ENCODE measurements at regions not wholly inside any gene's neighbourhood (a gene's known extent, or its start where the extent isn't known, plus 50 kb on each side); places are given as distances from the start of the nearest gene placed in this dataset.

DNA sequence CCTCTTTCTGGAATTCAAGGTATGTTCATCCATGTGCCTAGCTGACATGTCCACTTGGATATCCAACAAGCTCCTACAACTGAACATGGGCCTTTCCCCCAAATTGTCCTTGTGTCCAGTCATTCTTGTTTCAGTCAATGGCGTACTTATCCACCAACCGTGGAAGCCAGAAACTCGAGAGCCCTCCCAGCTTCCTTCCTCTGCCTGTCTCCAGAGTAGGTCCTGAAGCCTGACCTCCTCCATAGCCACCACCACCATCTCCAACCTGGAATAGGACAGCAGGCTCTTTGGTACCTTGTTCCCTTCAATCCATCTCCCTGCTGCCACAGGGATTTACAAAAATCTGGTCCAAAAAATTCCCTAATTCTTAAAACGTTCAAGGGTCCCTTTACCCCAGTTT, 305.1 kb downstream of the RPS24 start:
- Histone ChIP-seq H3K4me1 (ENCODE audit: control insufficient read depth in 5 of 5, insufficient read depth in 5 of 5, low read length in 5 of 5) (peaks cover 0 to 17% (median 8%) of the 10 kb centered on the region in 5 donors), H3K4me3 (no peak overlapping the region), H3K36me3 (ENCODE audit: control insufficient read depth in 4 of 4, insufficient read depth in 4 of 4, low read length in 4 of 4) (no peaks in the 10 kb centered on the region), H3K27me3 (ENCODE audit: control insufficient read depth in 3 of 3, insufficient read depth in 3 of 3, low read length in 2 of 3) (no peaks in the 10 kb centered on the region), H3K9me3 (ENCODE audit: control insufficient read depth in 4 of 4, insufficient read depth in 3 of 4, low read length in 3 of 4) (no peaks in the 10 kb centered on the region), H3K9ac (ENCODE audit: insufficient read depth in 1 of 2, low read length in 2 of 2) (no peak overlapping the region), H3K27ac (ENCODE audit: low read depth in 1 of 2, low read length in 1 of 2) (no peak overlapping the region)
- DNase-seq = no peak
- ATAC-seq (ENCODE audit: insufficient read depth, low FRiP score) = no peak
- 88 to 96% methylated on average over 4 of the region's 4 CpGs for WGBS, 2 donors
- no peak for TF ChIP-seq CTCF (IDR thresholded peaks at IDR 0.05; ENCODE audit: control extremely low read depth, extremely low read depth)

GRCh38 chr10:78339251-78339650, 305.6 kb downstream of the RPS24 start:
- TF ChIP-seq CTCF (IDR thresholded peaks at IDR 0.05; ENCODE audit: control extremely low read depth, extremely low read depth) = no peak
- WGBS, 2 donors = 29 to 51% methylated on average over 4 of the region's 4 CpGs

GRCh38 chr10:78341953-78342614, 308.4 kb downstream of the RPS24 start:
- Histone ChIP-seq H3K4me3 (no peak overlapping the region), H3K27ac (ENCODE audit: low read depth in 1 of 2, low read length in 1 of 2) (no peak overlapping the region), H3K36me3 (ENCODE audit: control insufficient read depth in 4 of 4, insufficient read depth in 4 of 4, low read length in 4 of 4) (no peaks in the 10 kb centered on the region), H3K4me1 (ENCODE audit: control insufficient read depth in 5 of 5, insufficient read depth in 5 of 5, low read length in 5 of 5) (peaks cover 0 to 8% (median 3%) of the 10 kb centered on the region in 5 donors), H3K9me3 (ENCODE audit: control insufficient read depth in 4 of 4, insufficient read depth in 3 of 4, low read length in 3 of 4) (no peaks in the 10 kb centered on the region), H3K27me3 (ENCODE audit: control insufficient read depth in 3 of 3, insufficient read depth in 3 of 3, low read length in 2 of 3) (no peaks in the 10 kb centered on the region), H3K9ac (ENCODE audit: insufficient read depth in 1 of 2, low read length in 2 of 2) (no peak overlapping the region)
- DNase-seq (no peak), ATAC-seq (ENCODE audit: insufficient read depth, low FRiP score) (no peak)
- no peak for TF ChIP-seq CTCF (IDR thresholded peaks at IDR 0.05; ENCODE audit: control extremely low read depth, extremely low read depth)
- 95 to 97% methylated on average over 8 of the region's 8 CpGs for WGBS, 2 donors

More at GRCh38 chr10:78339251-78339650, 305.6 kb downstream of the RPS24 start:
- DNase-seq = no peak
- Histone ChIP-seq H3K4me3 (no peak overlapping the region), H3K9me3 (ENCODE audit: control insufficient read depth in 4 of 4, insufficient read depth in 3 of 4, low read length in 3 of 4) (no peaks in the 10 kb centered on the region), H3K36me3 (ENCODE audit: control insufficient read depth in 4 of 4, insufficient read depth in 4 of 4, low read length in 4 of 4) (no peaks in the 10 kb centered on the region), H3K27ac (ENCODE audit: low read depth in 1 of 2, low read length in 1 of 2) (no peak overlapping the region), H3K9ac (ENCODE audit: insufficient read depth in 1 of 2, low read length in 2 of 2) (no peak overlapping the region), H3K27me3 (ENCODE audit: control insufficient read depth in 3 of 3, insufficient read depth in 3 of 3, low read length in 2 of 3) (no peaks in the 10 kb centered on the region), H3K4me1 (ENCODE audit: control insufficient read depth in 5 of 5, insufficient read depth in 5 of 5, low read length in 5 of 5) (peaks cover 0 to 17% (median 8%) of the 10 kb centered on the region in 5 donors)
- ATAC-seq (ENCODE audit: insufficient read depth, low FRiP score) = no peak

Measured in lung (tissue), 11 donors.